Erythroblast (primary cell): ENCODE measurements at regions not wholly inside any gene's neighbourhood (a gene's known extent, or its start where the extent isn't known, plus 50 kb on each side); places are given as distances from the start of the nearest gene placed in this dataset.

Source experiments
- GATA1 ChIP-seq: IDR thresholded peaks from 2 replicates; pipeline ENCODE4 v1.6.1; 2011; ENCODE audit warnings: low read depth, mild to moderate bottlenecking, control low read depth, low read length, moderate library complexity
- POLR2A ChIP-seq: IDR thresholded peaks from 2 replicates; pipeline ENCODE4 v1.6.1; 2011; ENCODE audit warnings: mild to moderate bottlenecking, low read length

GRCh38 chr10:113368666-113369364 is 184.0 kb upstream of the HABP2 start:
- TF ChIP-seq POLR2A (no peak), GATA1 (no peak)
